ENCODE measurements at regions not wholly inside any gene's neighbourhood (a gene's known extent, or its start where the extent isn't known, plus 50 kb on each side); places are given as distances from the start of the nearest gene placed in this dataset.

DNA sequence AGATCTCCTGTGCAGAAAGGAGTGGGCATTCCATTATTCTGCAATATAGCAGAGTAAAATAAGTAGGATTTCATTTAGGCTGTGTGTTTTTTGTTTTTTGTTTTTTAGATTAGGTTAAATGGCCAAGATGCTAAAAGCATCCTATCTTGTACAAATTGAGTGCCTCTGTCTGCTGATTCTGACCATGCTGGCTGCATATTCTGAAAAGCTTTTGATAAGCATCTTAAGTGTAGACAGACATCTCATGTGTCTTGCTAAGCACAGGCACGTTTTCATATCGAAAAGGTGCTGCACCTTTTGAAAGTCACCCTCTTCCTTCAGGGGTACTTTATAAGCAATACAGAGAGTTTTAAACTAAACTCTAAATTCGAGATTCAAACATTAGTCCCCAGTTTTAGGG lies 74.0 kb upstream of the BCL11A start:
- H3K79me2 ChIP-seq (ENCODE audit: control insufficient read depth, insufficient read depth, low read length, poor library complexity) = no peaks in the 10 kb centered on the region
- H3K9ac ChIP-seq (ENCODE audit: low read length) = no peak overlapping the region
- no peak overlapping the region for H2BK12ac ChIP-seq (ENCODE audit: low read length)
- H3K27me3 ChIP-seq (ENCODE audit: insufficient read depth, low read length) = no peaks in the 10 kb centered on the region
- no peak overlapping the region for H2BK120ac ChIP-seq (ENCODE audit: insufficient read depth, low read length, poor library complexity)
- H2BK5ac ChIP-seq (ENCODE audit: low read depth, low read length, poor library complexity) = no peak overlapping the region
- no peak overlapping the region for H2AFZ ChIP-seq (ENCODE audit: insufficient read depth, low read length, poor library complexity)
- no peaks in the 10 kb centered on the region for H3K9me3 ChIP-seq (ENCODE audit: insufficient read depth, low read depth, low read length)
- H3K18ac ChIP-seq (ENCODE audit: low read length) = no peak overlapping the region
- H3K23ac ChIP-seq (ENCODE audit: low read length) = no peak overlapping the region
- H3K4me2 ChIP-seq (ENCODE audit: low read length) = no peak overlapping the region
- H4K8ac ChIP-seq (ENCODE audit: low read depth, low read length) = no peak overlapping the region
- H3K79me1 ChIP-seq (ENCODE audit: low read length) = no peaks in the 10 kb centered on the region
- H4K12ac ChIP-seq (ENCODE audit: low read depth, low read length) = no peak overlapping the region
- no peaks in the 10 kb centered on the region for H3K4me1 ChIP-seq (ENCODE audit: control insufficient read depth in 1 of 2, insufficient read depth in 2 of 2, low read length in 2 of 2)
- DNase-seq = no peak
- H2AK5ac ChIP-seq (ENCODE audit: low read length) = no peak overlapping the region
- no peak overlapping the region for H3K14ac ChIP-seq (ENCODE audit: low read length)
- H3K36me3 ChIP-seq (ENCODE audit: control insufficient read depth in 1 of 2, insufficient read depth in 2 of 2, low read length in 2 of 2) = no peaks in the 10 kb centered on the region
- no peak overlapping the region for H4K91ac ChIP-seq (ENCODE audit: low read depth, low read length)
- no CpG with 5 or more reads among the region's 3 CpGs for WGBS (ENCODE audit: extremely low coverage, insufficient coverage, insufficient read length)
- no peak overlapping the region for H3K4me3 ChIP-seq (ENCODE audit: low read depth, low read length)
- H3K4ac ChIP-seq (ENCODE audit: low read depth, low read length) = no peak overlapping the region
- H3K27ac ChIP-seq (ENCODE audit: low read depth, low read length) = no peak overlapping the region

DNA sequence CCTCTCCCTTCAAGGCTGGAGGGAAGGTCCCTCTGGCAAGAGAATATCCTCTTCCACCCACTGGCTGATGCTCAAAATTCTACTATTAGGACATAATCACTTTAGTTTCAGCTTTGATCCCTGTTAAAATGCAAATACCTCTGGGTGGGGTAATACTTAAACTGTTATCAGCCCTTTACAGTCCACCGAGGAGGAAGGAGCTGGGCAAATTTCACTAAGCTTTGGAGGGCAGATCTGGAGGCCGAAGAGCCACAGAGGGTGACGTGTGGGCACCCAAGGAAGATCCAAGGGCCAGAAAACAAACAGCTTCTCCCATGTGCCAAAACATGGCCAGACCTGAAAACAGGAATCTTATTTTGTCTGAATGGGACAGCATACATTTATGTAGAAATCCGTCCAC lies 74.6 kb upstream of the BCL11A start:
- WGBS (ENCODE audit: extremely low coverage, insufficient coverage, insufficient read length) = no CpG with 5 or more reads among the region's 4 CpGs
- H3K9ac ChIP-seq (ENCODE audit: low read length) = no peak overlapping the region
- no peak overlapping the region for H4K91ac ChIP-seq (ENCODE audit: low read depth, low read length)
- no peak overlapping the region for H3K27ac ChIP-seq (ENCODE audit: low read depth, low read length)
- H4K8ac ChIP-seq (ENCODE audit: low read depth, low read length) = no peak overlapping the region
- H2BK12ac ChIP-seq (ENCODE audit: low read length) = no peak overlapping the region
- H3K9me3 ChIP-seq (ENCODE audit: insufficient read depth, low read depth, low read length) = no peaks in the 10 kb centered on the region
- no peak overlapping the region for H2AFZ ChIP-seq (ENCODE audit: insufficient read depth, low read length, poor library complexity)
- no peak overlapping the region for H3K18ac ChIP-seq (ENCODE audit: low read length)
- H3K14ac ChIP-seq (ENCODE audit: low read length) = no peak overlapping the region
- no peak overlapping the region for H2AK5ac ChIP-seq (ENCODE audit: low read length)
- no peaks in the 10 kb centered on the region for H3K79me2 ChIP-seq (ENCODE audit: control insufficient read depth, insufficient read depth, low read length, poor library complexity)
- no peaks in the 10 kb centered on the region for H3K36me3 ChIP-seq (ENCODE audit: control insufficient read depth in 1 of 2, insufficient read depth in 2 of 2, low read length in 2 of 2)
- H3K4ac ChIP-seq (ENCODE audit: low read depth, low read length) = no peak overlapping the region
- H3K27me3 ChIP-seq (ENCODE audit: insufficient read depth, low read length) = no peaks in the 10 kb centered on the region
- H3K4me2 ChIP-seq (ENCODE audit: low read length) = no peak overlapping the region
- no peak overlapping the region for H4K12ac ChIP-seq (ENCODE audit: low read depth, low read length)
- no peak overlapping the region for H3K4me3 ChIP-seq (ENCODE audit: low read depth, low read length)
- no peak for DNase-seq
- no peaks in the 10 kb centered on the region for H3K4me1 ChIP-seq (ENCODE audit: control insufficient read depth in 1 of 2, insufficient read depth in 2 of 2, low read length in 2 of 2)
- no peak overlapping the region for H3K23ac ChIP-seq (ENCODE audit: low read length)
- H3K79me1 ChIP-seq (ENCODE audit: low read length) = no peaks in the 10 kb centered on the region
- no peak overlapping the region for H2BK120ac ChIP-seq (ENCODE audit: insufficient read depth, low read length, poor library complexity)
- no peak overlapping the region for H2BK5ac ChIP-seq (ENCODE audit: low read depth, low read length, poor library complexity)

DNA sequence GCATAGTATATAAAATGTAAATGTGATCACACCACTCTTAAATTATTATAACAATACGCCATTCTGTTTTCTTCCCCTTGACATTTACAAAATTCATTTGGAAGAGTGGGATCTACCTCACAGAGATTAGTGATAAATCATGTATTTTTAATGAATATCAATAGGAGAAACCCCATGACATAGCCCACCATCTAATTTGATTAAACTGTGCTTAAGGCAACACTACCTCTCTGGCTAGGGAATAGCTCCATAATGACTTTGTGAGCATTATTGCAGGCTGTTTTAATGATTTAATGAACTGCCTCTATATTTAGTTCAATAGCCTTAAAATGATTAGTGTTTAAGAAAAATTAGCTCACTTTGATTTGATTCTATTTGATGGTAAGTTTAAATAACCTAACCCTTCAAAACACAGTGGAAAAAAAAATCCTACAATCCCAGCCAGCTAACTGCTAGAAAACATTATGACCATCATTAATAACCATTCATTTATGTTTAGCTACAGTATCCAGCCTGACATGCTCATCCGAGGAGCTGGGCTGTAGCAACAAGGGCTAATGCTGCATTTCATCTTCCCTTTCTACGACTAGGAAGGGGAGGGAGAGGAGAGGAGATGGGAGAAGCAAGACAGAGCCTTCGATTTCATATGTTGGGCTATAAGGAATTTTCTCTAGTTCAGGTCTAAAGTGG lies 75.3 kb upstream of the BCL11A start:
- no peak overlapping the region for H2BK12ac ChIP-seq (ENCODE audit: low read length)
- H3K4me1 ChIP-seq (ENCODE audit: control insufficient read depth in 1 of 2, insufficient read depth in 2 of 2, low read length in 2 of 2) = no peaks in the 10 kb centered on the region
- H4K91ac ChIP-seq (ENCODE audit: low read depth, low read length) = no peak overlapping the region
- no peak overlapping the region for H4K12ac ChIP-seq (ENCODE audit: low read depth, low read length)
- H3K4ac ChIP-seq (ENCODE audit: low read depth, low read length) = no peak overlapping the region
- no peak overlapping the region for H3K18ac ChIP-seq (ENCODE audit: low read length)
- no peak overlapping the region for H2AK5ac ChIP-seq (ENCODE audit: low read length)
- no peaks in the 10 kb centered on the region for H3K79me2 ChIP-seq (ENCODE audit: control insufficient read depth, insufficient read depth, low read length, poor library complexity)
- H3K27ac ChIP-seq (ENCODE audit: low read depth, low read length) = no peak overlapping the region
- no peaks in the 10 kb centered on the region for H3K9me3 ChIP-seq (ENCODE audit: insufficient read depth, low read depth, low read length)
- H3K4me3 ChIP-seq (ENCODE audit: low read depth, low read length) = no peak overlapping the region
- H3K14ac ChIP-seq (ENCODE audit: low read length) = no peak overlapping the region
- no peaks in the 10 kb centered on the region for H3K79me1 ChIP-seq (ENCODE audit: low read length)
- H3K27me3 ChIP-seq (ENCODE audit: insufficient read depth, low read length) = no peaks in the 10 kb centered on the region
- no peak overlapping the region for H3K9ac ChIP-seq (ENCODE audit: low read length)
- no CpG with 5 or more reads among the region's 4 CpGs for WGBS (ENCODE audit: extremely low coverage, insufficient coverage, insufficient read length)
- H3K4me2 ChIP-seq (ENCODE audit: low read length) = no peak overlapping the region
- DNase-seq = no peak
- no peak overlapping the region for H2AFZ ChIP-seq (ENCODE audit: insufficient read depth, low read length, poor library complexity)
- no peak overlapping the region for H3K23ac ChIP-seq (ENCODE audit: low read length)
- no peak overlapping the region for H2BK120ac ChIP-seq (ENCODE audit: insufficient read depth, low read length, poor library complexity)
- H4K8ac ChIP-seq (ENCODE audit: low read depth, low read length) = no peak overlapping the region
- no peaks in the 10 kb centered on the region for H3K36me3 ChIP-seq (ENCODE audit: control insufficient read depth in 1 of 2, insufficient read depth in 2 of 2, low read length in 2 of 2)
- H2BK5ac ChIP-seq (ENCODE audit: low read depth, low read length, poor library complexity) = no peak overlapping the region

DNA sequence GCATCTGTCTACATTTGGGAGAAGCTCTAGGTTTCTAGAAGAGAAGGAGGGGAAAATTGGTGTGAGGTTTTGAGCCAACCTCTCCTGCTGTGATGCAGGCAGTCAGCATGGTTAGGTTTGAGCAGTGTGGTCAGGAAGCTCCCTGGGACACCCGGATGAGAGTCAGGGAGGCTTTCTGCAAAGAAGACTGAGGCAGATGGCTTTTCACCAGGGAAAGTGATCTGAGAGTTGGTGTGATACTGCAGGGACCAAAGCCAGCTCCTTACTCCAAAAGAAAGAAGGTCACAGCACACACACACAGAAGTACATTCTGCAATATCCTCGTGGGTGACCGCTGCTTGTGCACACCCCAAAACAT lies 75.8 kb upstream of the BCL11A start:
- no peaks in the 10 kb centered on the region for H3K4me1 ChIP-seq (ENCODE audit: control insufficient read depth in 1 of 2, insufficient read depth in 2 of 2, low read length in 2 of 2)
- no peak overlapping the region for H2BK120ac ChIP-seq (ENCODE audit: insufficient read depth, low read length, poor library complexity)
- no peak overlapping the region for H2AK5ac ChIP-seq (ENCODE audit: low read length)
- H3K36me3 ChIP-seq (ENCODE audit: control insufficient read depth in 1 of 2, insufficient read depth in 2 of 2, low read length in 2 of 2) = no peaks in the 10 kb centered on the region
- no peak overlapping the region for H3K27ac ChIP-seq (ENCODE audit: low read depth, low read length)
- H3K18ac ChIP-seq (ENCODE audit: low read length) = no peak overlapping the region
- no peak overlapping the region for H4K8ac ChIP-seq (ENCODE audit: low read depth, low read length)
- no peak overlapping the region for H3K23ac ChIP-seq (ENCODE audit: low read length)
- H3K4me2 ChIP-seq (ENCODE audit: low read length) = no peak overlapping the region
- H3K9me3 ChIP-seq (ENCODE audit: insufficient read depth, low read depth, low read length) = no peaks in the 10 kb centered on the region
- no peak overlapping the region for H2BK12ac ChIP-seq (ENCODE audit: low read length)
- no CpG with 5 or more reads among the region's 3 CpGs for WGBS (ENCODE audit: extremely low coverage, insufficient coverage, insufficient read length)
- no peak overlapping the region for H4K91ac ChIP-seq (ENCODE audit: low read depth, low read length)
- H3K9ac ChIP-seq (ENCODE audit: low read length) = no peak overlapping the region
- H2AFZ ChIP-seq (ENCODE audit: insufficient read depth, low read length, poor library complexity) = no peak overlapping the region
- H2BK5ac ChIP-seq (ENCODE audit: low read depth, low read length, poor library complexity) = no peak overlapping the region
- DNase-seq = no peak
- no peak overlapping the region for H3K4me3 ChIP-seq (ENCODE audit: low read depth, low read length)
- H3K4ac ChIP-seq (ENCODE audit: low read depth, low read length) = no peak overlapping the region
- no peak overlapping the region for H4K12ac ChIP-seq (ENCODE audit: low read depth, low read length)
- H3K79me1 ChIP-seq (ENCODE audit: low read length) = no peaks in the 10 kb centered on the region
- H3K27me3 ChIP-seq (ENCODE audit: insufficient read depth, low read length) = no peaks in the 10 kb centered on the region
- H3K79me2 ChIP-seq (ENCODE audit: control insufficient read depth, insufficient read depth, low read length, poor library complexity) = no peaks in the 10 kb centered on the region
- no peak overlapping the region for H3K14ac ChIP-seq (ENCODE audit: low read length)
